Islet of Langerhans (tissue), 1 donor: ENCODE measurements at regions not wholly inside any gene's neighbourhood (a gene's known extent, or its start where the extent isn't known, plus 50 kb on each side); places are given as distances from the start of the nearest gene placed in this dataset.
"Not testable (repeated sequence)": the region's sequence is repeated elsewhere in the genome, so short reads cannot be mapped to it uniquely, and the experiment has no call there.

ENCODE experiments used
- FAIRE-seq: peaks from one replicate; lab custom pipeline; 2011; peaks lifted over from hg19 to GRCh38; lab: Jason Lieb, UNC

DNA sequence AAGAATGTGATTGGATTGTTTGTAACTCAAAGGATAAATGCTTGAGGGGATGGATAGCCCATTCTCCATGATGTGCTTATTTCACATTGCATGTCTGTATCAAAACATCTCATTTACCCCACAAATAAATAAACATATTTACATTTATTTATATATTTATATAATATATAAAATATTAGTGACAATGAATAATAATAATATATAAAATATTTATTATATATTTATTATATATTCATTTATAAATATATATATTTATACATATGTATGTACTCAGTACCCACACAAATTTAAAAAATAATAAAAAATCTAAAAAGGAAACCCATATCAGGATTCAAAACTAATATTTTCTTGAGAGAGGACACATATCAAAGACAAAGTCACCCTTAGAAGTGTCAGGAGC lies 429.9 kb downstream of the KCNJ2 start:
- no peak for FAIRE-seq

DNA sequence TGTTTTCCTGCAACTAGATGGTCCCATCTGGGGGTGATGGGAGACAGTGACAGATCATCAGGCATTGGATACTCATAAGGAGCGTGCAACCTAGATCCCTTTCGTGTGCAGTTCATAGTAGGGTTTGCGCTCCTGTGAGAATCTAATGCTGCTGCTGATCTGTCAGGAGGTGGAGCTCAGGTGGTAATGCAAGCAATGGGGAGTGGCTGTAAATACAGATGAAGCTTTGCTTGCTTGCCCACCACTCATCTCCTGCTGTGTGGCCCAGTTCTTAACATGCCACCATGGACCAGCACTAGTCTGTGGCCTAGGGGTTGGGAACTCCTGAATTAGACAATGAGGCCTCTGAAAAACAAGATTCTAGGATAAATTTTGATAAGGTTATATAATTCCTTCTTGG lies 430.6 kb downstream of the KCNJ2 start:
- FAIRE-seq = not testable (repeated sequence)

DNA sequence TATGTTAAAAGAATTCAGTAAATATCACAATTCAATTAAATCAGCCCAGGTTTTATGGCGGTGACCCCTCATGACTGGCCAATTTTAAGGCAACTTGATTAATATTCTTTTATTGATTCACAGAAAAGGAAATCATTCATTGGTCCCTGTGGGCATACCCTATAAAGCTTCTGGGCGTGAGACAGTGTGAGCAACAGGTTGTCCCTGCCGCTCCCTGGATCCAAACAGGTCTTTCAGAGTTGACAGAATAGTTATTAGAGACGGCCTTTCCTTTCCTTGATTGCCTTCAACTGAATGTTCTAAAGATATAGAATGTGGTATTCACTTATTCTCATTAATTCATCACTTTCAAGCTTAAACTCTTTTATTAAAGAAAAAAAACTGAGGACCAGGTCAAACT lies 433.9 kb downstream of the KCNJ2 start:
- no peak for FAIRE-seq

DNA sequence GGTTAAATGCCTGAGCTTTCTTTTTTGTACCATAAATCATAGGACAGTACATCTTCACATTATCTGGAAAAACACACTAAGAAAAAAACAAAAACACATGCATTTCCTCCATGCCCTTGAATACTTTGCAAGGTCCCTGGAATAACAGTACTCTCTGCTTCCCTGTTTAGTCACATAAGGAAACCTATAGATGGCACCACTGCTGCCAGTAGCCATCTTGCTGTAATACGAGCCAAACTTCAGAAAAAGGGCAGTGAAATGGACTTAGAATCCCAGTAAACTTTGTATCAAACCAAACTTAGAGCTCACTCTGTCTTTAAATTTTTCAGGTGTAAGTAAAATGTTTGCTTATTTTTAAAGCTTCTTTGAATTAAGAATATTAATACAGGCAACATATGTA lies 435.5 kb downstream of the KCNJ2 start:
- no peak for FAIRE-seq

DNA sequence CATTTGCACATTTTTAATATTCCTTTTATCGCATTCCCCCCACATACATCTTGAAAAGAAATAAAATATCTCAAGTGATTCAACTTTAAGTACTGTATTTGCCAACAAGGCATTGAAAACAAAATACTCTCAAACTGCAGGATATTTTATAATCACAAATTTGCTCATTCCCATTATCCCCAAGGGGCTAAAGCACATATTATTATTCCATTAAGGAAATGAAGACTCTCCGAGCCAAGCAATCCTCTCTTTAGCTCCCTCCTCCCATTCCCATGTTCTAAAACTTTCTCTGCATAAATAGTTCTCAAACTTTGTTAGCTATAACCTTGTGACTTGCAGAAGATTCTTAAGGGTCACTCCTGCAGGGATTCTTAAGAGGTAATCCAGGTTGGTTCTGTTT lies 436.8 kb downstream of the KCNJ2 start:
- FAIRE-seq = no peak

DNA sequence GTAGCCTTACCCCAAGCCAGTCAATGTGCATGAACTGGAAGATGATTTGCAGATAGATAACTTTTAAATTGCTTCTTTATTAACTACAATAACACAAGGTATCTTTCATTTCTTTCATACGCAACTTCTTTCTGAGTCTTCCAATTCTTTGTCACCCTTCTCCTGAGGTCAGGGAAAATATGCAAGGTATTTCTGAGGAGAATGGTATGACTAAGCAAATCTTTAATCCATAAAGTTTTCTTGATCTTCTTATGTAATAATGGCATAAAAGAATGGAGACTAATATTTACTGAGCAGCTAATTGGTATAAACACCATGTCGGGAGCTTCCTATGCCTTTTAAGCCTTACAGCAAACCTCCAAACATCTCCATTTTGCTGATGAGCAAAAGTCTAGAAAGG lies 438.9 kb downstream of the KCNJ2 start:
- no peak for FAIRE-seq

DNA sequence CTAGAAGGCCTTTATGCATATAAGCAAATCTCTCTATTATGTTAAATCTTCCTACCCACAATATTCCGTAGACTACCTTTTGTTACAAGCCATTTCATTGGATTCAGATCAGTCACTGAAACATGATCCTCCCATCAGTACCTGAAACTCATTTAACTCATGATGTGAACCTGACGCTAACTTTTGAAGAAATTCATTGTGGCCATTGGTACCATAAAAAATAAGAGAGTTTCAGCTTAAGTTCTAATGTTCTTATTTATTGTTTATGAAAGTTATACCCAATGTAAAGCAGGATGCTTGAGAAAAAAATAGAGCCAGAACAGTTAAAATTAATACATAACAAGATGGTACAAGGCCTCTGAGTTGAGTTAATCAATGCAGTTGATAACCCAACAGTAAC lies 439.6 kb downstream of the KCNJ2 start:
- no peak for FAIRE-seq

DNA sequence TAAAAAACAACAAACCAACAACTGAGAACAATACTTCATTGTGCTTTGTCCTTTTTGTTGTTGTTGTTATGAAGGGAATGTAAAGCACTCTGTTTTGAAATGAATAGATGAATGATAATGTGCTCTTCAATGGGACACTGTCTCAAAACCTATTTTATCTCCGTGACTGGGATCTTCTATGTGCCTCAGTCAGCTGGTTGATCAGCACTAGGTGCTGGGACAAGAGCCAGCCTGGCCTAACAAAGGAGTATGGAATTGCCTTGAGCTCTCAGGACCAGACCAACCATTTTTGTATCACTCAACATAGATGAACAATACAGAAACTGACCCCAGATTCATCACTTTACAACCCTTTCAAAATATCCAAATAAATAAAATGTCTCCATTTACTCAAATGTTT lies 440.2 kb downstream of the KCNJ2 start:
- FAIRE-seq = no peak

DNA sequence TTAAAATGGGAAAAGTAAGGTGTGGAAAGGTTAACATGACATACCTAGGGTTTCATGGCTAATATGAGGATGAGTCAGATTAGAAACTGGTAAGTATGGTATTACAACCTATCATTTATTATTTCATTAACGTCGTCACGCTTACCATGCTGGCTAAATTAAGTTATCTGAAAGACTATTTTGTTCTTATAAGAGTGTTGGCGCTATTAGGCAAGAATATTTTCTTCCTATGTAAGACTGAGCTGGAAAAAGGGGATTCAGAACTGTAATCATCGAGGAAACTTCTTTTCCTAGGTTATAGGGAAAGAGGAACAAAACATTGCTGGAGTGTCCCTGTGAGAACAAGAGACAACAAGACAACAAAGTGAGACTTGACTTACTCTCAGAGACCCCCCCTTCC lies 440.8 kb downstream of the KCNJ2 start:
- no peak for FAIRE-seq

DNA sequence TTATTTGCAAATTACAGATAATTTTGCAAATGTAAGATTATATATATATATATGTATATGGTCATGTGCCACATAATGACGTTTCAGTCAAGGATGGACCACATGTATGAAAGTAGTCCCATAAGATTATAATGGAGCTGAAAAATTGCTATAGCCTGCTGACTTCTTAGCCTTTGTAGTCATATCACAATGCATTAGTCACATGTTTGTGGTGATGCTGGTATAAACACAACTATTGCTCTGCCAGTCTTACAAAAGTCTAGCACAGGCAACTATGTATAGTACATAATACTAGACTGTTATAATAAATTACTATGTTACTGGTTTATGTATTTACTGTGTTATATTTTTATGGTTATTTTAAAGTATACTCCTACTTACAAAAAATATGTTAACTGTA lies 444.3 kb downstream of the KCNJ2 start:
- FAIRE-seq = no peak

DNA sequence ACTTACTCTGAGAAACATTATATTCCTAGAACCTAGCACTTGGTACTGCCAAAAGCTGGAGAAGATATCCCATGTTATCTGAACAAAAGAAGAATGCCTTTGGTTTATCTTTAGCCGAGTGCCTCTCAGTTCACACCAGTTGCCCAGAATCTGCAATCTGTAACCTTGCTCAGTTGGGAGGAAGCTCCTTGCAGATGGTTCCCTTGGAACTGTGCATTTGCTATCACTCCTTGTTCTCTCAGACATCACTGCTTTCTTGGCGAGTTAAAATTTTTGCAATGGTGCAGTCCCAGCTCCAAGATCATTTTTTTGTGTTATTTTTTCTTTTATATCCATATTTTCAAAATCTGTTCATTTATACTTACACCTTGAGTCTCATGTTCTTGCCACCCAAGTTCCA lies 446.5 kb downstream of the KCNJ2 start:
- FAIRE-seq = no peak

DNA sequence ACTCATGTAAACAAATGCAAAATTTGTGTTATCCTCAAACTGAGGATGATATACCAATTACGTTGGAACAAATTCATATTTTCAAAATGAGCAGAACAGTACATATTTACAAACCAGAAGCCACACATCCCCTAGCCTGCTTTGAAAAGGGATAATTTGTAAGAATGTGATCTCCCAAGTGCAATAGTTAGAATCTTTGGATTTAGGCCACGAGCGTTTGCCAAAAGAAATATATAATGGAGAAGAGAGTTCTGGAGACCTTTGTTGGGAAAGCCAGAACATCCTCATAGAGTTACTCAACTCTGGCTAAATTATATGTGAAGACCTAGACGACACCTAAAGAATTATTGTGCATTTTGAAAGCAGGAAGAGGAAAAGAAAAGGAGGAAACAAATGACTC lies 449.3 kb downstream of the KCNJ2 start:
- FAIRE-seq = no peak

DNA sequence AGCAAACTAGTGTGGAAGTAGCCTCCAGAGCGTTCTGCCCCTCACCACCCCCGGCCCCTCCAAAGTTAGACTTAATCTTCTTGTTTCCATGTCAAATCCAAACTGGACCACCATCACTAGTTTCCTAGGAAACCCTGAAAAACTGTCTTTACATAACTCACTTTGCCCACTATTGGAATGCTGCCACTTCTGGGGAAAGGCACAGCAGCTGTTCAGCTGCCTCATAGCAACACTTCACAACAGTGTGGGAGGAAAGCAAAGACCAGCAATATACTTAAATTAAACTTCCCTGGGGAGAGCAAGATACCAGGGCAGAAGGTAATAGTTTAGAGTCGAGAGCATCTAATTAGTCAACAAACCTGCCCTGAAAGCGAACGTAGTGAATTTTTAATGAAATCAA lies 452.2 kb downstream of the KCNJ2 start:
- no peak for FAIRE-seq

DNA sequence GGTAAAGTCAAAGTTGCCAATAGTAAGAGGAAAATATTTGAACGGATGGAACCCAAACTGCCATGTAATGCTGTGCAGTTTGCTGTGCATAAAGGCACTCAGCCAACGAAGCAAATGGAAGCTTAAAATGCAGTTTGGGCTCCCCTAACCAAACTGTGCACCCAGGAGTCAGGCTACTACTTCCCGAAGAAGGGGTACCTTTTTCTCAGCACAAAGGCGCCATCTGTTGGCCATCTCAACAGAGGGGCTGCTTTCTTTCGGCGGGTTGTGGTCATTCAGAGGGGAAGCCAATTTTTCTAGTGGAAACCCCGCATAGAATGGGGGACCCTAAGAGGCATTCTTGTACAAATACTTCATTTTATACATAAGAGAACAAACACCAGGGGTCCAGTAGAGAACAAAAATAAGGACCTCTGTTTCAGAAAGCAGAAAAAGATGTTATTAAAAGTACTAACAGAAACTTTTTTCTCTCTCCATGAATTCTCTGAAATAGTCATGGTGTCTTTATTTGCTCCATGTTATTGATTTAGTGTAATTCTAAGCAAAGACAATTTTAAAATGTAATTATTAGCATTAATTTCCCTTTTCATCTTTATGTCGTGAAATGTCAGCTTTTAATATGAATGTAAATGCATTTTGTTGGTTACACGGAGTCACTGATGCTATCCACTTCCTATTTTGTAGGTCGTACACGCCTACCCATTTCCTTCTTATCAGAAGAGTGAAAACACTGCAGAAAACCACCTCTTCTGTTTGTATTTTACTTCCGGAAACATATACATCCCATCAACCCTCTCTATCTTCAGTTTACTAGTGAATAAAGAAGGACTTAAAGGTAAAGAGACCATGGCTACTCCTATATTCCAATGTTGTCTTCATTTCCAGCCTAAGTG lies 453.3 kb downstream of the KCNJ2 start:
- no peak for FAIRE-seq

DNA sequence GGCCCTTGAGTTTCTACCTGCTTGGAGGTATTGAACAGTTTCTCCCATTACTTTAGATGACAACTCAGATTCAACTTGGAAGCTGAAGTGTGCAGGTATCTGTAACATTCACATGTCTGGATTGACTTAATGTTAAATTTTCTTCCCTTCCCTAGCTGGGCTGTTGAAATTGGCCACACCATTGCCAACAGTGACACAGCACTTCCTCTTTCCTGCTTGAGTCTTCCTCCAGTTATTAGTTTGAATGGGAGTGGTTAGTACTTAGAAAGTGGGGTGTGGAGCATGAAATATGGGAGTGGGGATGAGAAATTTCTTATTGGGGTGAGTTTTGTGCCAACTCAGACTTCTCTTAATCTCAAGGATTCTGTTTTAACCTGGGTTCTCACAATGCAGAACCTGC lies 454.9 kb downstream of the KCNJ2 start:
- FAIRE-seq = no peak

DNA sequence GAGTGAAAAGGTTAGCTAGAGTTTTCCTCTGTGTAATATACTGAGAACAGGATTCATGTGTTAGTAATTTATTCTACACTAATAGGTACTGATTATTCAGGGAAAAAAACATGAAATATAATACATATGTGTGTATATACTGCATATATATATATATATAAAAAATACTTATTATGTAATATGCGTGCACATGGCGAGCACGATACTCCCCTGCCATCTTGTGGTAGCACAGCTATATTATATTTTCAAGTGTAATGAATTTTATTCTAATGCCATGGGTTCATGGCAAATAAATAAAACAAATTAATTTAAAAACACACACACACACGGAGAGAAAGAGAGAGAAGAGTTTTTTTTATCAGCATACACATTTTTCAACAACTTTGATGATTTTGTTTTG lies 460.6 kb downstream of the KCNJ2 start:
- FAIRE-seq = no peak

DNA sequence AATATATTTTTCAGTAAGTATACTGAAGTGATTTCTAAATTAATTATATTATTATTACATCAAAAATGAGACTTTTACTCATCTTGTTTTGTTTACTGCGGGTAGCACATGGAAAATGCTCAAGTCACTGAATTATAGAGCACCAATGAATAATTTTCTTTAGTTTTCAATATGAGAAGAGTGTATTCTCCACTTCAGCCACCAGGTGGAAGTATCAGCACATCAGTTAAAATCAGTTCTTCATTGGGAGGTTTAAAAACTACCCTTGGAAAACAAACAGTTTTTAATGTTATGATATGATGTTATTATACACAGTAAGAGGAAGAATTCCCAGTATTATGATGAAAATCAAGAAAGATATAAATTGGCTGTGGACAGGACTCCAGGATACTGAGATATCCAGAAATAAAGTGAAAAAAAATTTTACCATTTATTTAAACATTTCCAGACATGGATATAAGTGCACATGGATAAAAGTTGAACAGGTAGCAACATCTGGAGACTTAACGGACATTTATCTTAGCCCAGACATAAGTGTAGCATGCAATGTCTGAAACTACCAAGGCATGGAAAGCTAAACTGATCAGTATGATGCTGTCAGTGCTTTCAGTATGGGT lies 467.3 kb downstream of the KCNJ2 start:
- FAIRE-seq = peak; percentile 100

DNA sequence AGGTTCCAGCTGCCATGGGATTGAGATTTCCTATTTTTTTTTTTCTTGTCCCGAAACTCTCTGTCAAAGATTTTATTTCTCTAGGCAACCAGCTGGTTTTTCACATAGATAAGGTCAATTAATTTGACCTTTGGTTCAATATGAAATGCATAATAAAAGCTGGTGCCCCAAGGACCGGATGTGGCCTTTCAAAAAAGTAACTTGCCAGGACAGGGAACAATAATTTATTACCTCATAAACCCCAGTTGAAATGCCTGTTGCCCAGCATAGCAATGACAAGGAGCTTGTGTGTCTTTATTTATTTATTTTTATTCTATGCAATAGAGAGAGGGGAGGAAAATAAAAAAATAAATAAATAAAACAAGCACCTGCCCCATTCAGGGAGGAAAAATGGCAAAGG lies 472.7 kb downstream of the KCNJ2 start:
- no peak for FAIRE-seq

DNA sequence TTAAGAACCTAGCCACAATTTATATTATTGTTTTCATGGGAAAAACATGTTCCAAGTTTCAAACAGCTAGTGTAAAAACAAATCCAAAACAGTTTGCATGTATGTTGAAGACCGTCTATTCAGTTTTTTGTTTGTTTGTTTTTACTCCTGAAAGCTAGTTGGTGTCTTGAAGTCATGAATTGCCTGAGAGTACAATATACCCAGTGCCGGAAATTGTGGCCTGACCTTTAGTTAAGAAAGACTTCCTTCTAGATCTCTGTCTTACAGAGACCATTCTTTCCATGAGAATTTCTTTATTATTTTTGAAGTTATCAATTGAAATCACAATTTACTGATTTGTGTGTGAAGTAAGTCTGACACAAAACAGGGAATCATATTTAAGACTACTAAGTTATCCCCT lies 474.8 kb downstream of the KCNJ2 start:
- no peak for FAIRE-seq

DNA sequence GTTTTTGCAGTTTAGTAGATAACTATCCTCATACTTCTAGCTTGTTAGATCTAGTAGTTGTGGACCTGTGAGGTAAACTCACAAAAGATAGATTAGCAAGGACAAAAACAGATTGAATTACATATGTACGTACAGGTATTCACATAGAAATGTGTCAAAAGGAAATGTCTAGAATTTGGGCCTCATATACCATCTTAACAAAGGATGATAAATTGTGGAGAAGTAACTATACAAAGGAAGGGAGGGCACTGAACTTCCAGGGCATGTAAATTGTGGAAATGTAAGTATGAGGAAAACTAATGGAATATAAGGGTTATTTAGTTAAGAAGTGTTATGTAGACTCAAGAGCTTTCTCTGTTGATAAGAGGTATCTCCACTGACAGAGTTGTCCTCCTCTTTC lies 477.3 kb downstream of the KCNJ2 start:
- FAIRE-seq = no peak

DNA sequence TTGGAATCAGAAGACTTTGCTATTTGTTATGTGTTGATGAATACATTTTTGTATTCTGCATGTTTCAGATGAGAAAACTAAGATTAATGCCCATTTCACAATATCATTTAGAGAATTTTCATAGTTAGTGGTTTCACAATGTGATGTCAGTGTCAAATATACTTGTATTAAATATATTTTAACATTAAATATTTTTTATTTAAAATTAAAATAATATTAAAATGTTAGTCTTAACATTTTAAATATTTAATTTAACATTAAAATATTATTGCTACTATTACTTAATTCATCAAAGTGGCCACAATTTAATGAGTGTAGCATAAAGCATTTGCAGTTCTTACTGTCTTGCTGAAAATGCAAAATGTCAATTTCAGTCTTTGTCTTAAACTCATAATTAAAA lies 478.8 kb downstream of the KCNJ2 start:
- FAIRE-seq = peak; percentile 80

DNA sequence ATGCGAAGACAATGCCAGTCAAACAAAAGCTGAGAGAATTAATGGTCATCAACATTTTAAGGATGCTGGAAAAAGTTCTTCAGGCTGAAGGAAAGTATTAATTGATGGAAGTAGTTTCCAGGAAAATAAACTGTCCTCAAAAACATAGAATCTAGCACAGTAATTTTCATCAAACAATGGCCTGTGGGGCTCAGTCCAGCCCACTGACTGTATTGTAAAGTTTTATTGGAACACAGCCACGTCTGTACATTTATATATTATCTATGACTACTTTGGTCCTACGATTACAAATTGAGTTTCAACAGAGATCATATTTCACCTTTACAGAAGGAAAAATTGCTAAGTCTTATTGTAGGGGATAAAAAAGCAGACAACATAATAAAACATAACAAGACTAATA lies 484.5 kb downstream of the KCNJ2 start:
- no peak for FAIRE-seq

DNA sequence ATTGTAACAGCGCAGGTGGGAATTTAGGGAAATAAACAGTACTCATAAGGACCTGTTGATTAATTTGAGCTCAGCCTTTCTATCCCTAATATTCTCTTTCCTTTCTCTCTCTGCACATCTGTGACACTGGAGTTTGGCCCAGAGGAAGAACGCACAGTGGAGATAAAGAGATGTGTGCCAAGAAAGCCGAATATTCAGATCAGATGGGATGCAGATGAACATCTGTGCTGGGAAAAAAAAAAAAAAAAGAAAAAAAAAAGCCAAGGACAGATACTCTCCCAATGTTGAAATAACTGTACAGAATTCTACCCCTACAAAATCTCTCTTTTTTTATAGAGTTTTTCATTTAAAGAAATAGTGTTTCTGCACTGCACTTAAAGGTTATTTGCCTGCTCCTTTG lies 485.4 kb downstream of the KCNJ2 start:
- no peak for FAIRE-seq
